Rectal smooth muscle tissue (tissue), 1 donor: ENCODE measurements at regions not wholly inside any gene's neighbourhood (a gene's known extent, or its start where the extent isn't known, plus 50 kb on each side); places are given as distances from the start of the nearest gene placed in this dataset.
"Not testable (repeated sequence)": the region's sequence is repeated elsewhere in the genome, so short reads cannot be mapped to it uniquely, and the experiment has no call there.

ENCODE experiments used
- H3K27ac ChIP-seq: one replicate; pipeline ENCODE4 v1.7.0; 2013; ENCODE audit warnings: low read depth, low read length, inconsistent platforms
- H3K27me3 ChIP-seq: one replicate; pipeline ENCODE4 v1.7.0; 2013; ENCODE audit warnings: low read length; ENCODE audit not compliant: control insufficient read depth, insufficient read depth
- H3K36me3 ChIP-seq: one replicate; pipeline ENCODE4 v1.7.0; 2013; ENCODE audit warnings: low read length; ENCODE audit not compliant: control insufficient read depth, insufficient read depth
- H3K4me1 ChIP-seq: one replicate; pipeline ENCODE4 v1.7.0; 2013; ENCODE audit warnings: low read length; ENCODE audit not compliant: control insufficient read depth, insufficient read depth
- H3K4me3 ChIP-seq: one replicate; pipeline ENCODE4 v1.7.0; 2013; ENCODE audit warnings: low read length
- H3K9ac ChIP-seq: one replicate; pipeline ENCODE4 v1.7.0; 2013; ENCODE audit warnings: low read length

DNA sequence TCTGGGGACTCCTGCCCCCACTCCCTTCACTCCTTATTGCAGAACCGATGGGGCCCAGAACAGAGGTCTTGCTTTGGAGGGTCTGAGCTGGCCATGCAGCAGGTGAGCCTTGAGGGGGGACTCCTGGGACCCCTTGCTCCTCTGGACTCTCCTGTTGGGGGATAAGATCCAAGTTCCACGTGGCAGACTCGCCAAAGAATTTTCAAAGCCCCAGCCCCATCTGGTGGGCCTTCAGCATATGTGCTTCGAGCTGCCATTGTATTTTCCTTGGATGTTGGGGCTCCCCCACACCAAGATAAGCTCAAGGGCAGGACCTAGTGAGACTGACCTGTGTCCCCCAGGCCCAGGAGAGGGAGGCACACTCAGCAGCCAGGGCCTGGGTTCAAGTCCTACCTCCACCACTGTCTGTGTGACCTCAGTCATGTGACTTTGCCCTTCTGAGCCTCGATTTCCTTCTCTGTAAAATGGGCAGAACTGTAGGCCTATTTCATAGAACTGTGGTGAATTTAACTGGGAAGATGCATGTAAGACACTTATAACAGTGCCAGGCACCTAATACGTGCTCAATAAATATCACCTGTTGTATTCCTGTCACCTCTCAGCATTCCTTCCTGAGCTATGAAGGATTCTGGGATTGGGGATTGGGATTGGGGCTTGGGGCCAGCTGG is 115.5 kb downstream of the VEGFA start:
- H3K27ac ChIP-seq = no peak overlapping the region
- H3K4me3 ChIP-seq = no peak overlapping the region
- H3K9ac ChIP-seq = no peak overlapping the region
- no peaks in the 10 kb centered on the region for H3K27me3 ChIP-seq
- H3K4me1 ChIP-seq = no peaks in the 10 kb centered on the region
- no peaks in the 10 kb centered on the region for H3K36me3 ChIP-seq

DNA sequence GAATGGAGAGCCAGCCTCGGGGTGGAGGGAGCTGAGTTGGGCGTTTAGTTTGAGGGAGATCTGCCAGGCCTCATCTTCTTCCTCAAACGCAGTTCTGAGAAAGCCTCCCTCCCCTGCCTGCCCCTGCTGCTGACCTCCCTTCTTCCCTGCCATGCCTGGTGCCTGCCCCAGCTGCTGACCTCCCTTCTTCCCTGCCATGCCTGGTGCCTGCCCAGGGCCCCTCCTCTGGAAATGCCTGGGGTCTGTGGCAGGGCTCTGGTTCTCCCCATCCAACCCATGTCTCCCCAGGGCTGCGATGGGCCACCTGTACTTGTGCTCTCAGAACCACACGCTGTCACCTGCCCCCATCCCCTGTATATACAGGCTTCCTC is 114.6 kb downstream of the VEGFA start:
- Histone ChIP-seq H3K27ac (no peak overlapping the region), H3K27me3 (no peaks in the 10 kb centered on the region), H3K9ac (no peak overlapping the region), H3K36me3 (no peaks in the 10 kb centered on the region), H3K4me3 (no peak overlapping the region), H3K4me1 (no peaks in the 10 kb centered on the region)

DNA sequence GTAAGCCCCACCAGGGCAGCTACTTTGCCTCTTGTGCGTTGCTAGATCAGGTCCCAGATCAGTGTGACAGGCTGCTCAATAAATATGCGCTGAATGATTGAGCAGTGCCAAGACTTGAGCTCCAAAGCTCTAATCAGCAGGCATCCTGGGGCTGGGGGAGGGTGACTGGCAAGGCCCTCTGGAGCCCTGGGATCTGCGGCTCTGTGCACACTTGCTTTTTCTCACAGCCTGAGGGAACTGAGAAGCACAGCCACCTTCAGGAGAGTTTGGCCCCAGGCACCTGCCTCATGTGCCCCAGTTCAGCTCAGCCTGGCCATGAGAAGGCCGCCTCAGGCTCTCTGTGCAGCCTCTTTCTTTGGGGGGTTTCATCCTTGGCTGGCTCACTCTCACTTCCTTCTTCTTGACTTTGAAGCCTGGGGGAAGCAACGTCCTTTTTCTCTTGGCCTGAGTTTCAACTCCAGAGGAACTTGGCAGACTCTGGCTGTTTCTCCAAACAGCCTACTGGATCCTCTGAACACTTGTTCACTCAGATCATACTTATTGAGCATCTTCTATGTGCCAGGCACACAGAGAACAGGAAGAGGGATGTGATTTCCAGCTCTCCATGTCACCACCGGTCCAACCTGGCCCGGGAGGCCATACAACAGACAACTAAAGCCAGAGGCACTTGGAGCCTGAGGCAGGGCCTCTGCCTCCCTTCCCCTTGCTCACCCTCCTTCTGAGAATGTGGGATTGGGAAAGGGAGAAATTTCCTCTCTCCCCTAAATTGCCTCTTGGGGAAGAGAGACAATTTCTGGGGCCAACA is 114.0 kb downstream of the VEGFA start:
- Histone ChIP-seq H3K9ac (no peak overlapping the region), H3K27me3 (no peaks in the 10 kb centered on the region), H3K27ac (no peak overlapping the region), H3K4me1 (no peaks in the 10 kb centered on the region), H3K4me3 (no peak overlapping the region), H3K36me3 (no peaks in the 10 kb centered on the region)

GRCh38 chr6:43882690-43883448 is 112.9 kb downstream of the VEGFA start:
- H3K9ac ChIP-seq, H3K4me1 ChIP-seq, H3K27ac ChIP-seq, H3K4me3 ChIP-seq, H3K36me3 ChIP-seq, H3K27me3 ChIP-seq: not testable (repeated sequence)

DNA sequence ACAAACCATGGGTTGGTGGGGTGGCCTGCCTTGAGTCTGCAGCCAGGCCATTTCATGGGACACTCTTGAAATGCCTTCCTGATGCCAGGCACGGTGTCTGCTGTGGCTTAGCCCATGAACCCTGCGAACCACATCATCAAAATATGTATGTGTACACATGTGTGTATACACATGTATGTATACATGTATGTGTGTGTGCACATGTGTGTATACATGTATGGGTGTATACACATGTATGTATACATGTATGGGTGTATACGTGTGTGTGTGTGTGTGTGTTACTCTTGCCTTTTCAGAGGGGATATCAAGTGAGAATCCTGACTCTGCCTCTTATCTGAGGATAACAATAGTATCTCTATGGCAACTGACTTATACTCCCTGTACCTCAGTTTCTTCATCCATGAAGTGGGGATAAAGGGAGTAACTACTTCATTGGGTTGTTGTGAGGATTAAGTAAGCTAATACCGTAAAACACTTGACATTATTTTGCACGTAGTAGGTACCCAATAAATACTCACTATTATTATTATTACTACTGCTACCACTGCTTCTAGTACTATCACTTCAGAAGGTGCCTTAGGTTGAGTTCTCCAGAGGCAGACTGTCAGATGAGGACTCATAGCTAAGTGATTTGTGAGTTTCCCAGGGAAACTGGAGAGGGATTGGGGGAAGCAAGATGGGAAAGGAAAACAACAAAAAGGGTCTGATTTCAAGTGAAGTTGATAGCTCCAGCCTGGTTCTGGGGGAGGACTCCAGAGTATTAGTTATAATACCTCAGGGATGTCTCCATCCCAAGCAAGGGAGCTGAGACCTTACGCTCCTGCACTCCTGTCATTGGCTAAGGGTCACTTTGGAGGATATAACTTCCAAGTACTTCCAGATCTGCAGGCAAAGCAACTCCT is 110.5 kb downstream of the VEGFA start:
- Histone ChIP-seq H3K36me3 (no peaks in the 10 kb centered on the region), H3K27me3 (no peaks in the 10 kb centered on the region), H3K4me1 (no peaks in the 10 kb centered on the region), H3K27ac (no peak overlapping the region), H3K4me3 (no peak overlapping the region), H3K9ac (no peak overlapping the region)

GRCh38 chr6:43879722-43880121 is 109.7 kb downstream of the VEGFA start:
- Histone ChIP-seq H3K27me3 (no peaks in the 10 kb centered on the region), H3K4me3 (no peak overlapping the region), H3K4me1 (no peaks in the 10 kb centered on the region), H3K36me3 (no peaks in the 10 kb centered on the region), H3K27ac (no peak overlapping the region), H3K9ac (no peak overlapping the region)

DNA sequence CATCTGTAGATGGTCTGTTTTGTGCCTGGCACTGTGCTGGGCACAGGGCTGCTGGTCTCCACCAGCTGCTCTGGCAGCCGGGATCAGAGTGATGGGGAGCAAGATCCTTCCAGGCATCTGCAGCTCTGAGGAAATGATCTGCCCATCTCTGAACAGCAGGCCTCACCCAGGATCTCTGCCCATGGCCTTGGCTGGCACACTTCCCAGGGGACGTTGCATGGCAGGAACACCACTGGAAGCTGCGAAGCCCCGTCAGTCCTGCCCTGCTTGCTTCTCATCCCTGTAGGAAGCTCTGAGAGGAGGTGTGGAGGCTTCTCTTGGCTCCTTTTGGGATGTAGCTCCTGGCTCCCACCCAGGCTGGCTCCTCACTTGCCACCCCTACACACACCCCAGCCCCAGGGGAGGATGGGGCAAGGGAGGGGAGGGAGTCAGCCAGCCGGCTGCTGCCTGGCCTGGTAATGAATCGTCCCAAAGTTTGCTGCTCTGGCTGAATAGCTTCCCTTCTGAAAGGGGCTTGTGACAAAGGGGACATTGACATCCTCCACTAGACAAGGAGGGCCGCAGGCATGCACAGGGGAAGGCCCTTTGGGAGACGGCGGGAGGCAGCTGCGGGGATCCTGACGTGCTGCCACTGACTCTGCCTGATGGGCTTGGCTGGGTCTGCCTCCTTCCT is 108.9 kb downstream of the VEGFA start:
- Histone ChIP-seq H3K4me3 (no peak overlapping the region), H3K36me3 (no peaks in the 10 kb centered on the region), H3K27ac (no peak overlapping the region), H3K27me3 (no peaks in the 10 kb centered on the region), H3K4me1 (no peaks in the 10 kb centered on the region), H3K9ac (no peak overlapping the region)

DNA sequence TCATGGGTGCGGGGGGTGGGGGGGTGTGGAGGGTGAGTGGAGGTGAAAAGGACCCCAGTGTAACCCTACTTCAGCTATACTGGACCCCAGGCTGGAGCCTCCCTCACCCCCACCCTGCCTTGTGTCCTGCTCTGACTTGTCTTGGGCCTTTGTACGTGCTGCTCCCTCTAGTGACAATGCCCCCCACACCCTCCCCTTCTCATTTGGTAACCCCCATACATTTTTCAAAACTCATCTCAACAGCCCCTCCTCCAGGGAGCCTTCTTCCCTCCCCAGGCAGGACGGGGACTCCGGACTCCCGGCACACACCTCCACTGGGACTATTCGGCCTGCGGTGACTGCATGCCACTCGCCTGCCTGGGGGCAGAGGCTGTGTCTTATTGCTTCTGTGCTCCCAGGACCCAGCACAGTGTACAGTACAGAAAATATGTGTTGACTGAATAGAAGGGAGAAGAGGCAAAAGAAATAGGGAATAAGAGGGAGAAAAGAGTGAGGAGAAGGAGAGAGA is 108.2 kb downstream of the VEGFA start:
- Histone ChIP-seq H3K9ac (no peak overlapping the region), H3K27me3 (no peaks in the 10 kb centered on the region), H3K36me3 (no peaks in the 10 kb centered on the region), H3K4me3 (no peak overlapping the region), H3K27ac (no peak overlapping the region), H3K4me1 (no peaks in the 10 kb centered on the region)

- no peak overlapping the region for H3K27ac ChIP-seq
- H3K4me1 ChIP-seq = no peaks in the 10 kb centered on the region
- H3K36me3 ChIP-seq = no peaks in the 10 kb centered on the region
- H3K4me3 ChIP-seq = no peak overlapping the region
- no peaks in the 10 kb centered on the region for H3K27me3 ChIP-seq
- no peak overlapping the region for H3K9ac ChIP-seq
Measured at GRCh38 chr6:43877463-43878126, 107.6 kb downstream of the VEGFA start.

DNA sequence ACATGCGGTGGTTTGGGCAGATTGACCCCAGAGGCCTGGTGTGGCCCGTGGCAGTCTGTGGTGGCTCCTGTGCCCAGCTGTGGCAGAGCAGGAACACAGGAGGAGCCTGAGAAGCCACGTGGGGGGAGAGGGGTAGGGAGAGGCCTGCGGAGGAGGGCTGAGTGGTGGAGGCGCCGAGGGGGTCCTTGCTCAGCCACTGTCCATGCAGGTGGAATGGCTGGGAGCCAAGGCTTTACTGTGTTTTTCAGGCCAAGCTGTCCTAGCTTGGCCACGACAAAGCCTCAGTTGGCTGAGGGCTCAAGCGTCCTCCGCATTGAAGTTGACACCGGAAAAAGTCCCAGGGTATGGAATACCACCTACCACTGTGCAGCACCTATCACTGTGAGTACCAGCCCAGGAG is 107.0 kb downstream of the VEGFA start:
- Histone ChIP-seq H3K4me3 (no peak overlapping the region), H3K9ac (no peak overlapping the region), H3K36me3 (no peaks in the 10 kb centered on the region), H3K27me3 (no peaks in the 10 kb centered on the region), H3K4me1 (no peaks in the 10 kb centered on the region), H3K27ac (no peak overlapping the region)

DNA sequence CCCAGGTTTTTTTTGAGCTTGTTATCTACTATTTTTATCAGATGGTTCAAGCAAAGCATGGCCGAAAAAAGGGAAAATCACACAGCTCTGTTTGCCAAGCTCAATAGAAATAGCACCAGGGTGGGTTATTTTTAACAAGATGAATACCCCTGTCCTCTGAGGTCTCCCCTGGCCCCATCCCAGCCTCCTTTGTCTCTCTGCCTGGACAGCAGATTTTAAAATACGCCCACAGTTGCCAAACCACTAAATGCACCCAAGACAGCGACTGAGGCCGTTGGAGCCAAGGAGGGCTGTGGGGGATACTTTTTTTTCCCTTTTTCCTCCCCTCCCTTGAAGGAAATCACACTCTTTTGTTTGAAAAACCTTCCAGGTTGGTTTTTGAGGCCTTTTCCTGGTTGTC is 106.6 kb downstream of the VEGFA start:
- H3K4me3 ChIP-seq = no peak overlapping the region
- no peaks in the 10 kb centered on the region for H3K4me1 ChIP-seq
- no peak overlapping the region for H3K9ac ChIP-seq
- H3K27ac ChIP-seq = no peak overlapping the region
- no peaks in the 10 kb centered on the region for H3K36me3 ChIP-seq
- H3K27me3 ChIP-seq = no peaks in the 10 kb centered on the region
